Neural progenitor cell (in vitro differentiated cells): ENCODE measurements at regions not wholly inside any gene's neighbourhood (a gene's known extent, or its start where the extent isn't known, plus 50 kb on each side); places are given as distances from the start of the nearest gene placed in this dataset.

ENCODE experiments used
- EZH2 ChIP-seq: fragments of 200-600 bp; sonication (generic); IDR thresholded peaks from 2 replicates; pipeline ENCODE4 v1.6.1; 2017; ENCODE audit warnings: antibody characterized with exemption, mild to moderate bottlenecking, moderate library complexity
- EZH2phosphoT487 ChIP-seq: fragments of 200-600 bp; sonication (generic); IDR thresholded peaks from 2 replicates; pipeline ENCODE4 v1.6.1; 2017; ENCODE audit warnings: antibody characterized with exemption
- TF ChIP-seq, protein P1 (sequence below): fragments of 200-600 bp; sonication (generic); IDR thresholded peaks from 2 replicates; pipeline ENCODE4 v1.5.1; 2017; ENCODE audit warnings: antibody characterized with exemption, mild to moderate bottlenecking

DNA sequence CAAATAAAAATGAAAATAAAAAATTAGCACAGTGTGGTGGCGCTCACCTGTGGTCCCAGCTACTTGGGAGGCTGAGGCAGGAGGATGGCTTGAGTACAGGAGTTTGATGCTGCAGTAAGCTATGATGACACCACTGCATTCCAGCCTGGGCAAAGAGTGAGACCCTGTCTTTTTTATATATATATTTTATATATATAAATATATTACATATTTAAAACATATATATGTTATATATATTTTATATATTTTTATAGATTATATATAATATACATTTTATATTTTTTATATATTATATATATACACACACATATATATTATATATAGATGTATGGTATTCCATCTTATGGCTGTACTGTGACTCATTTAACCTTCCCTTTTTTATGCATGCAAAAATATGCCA is 87.6 kb upstream of the PMEPA1 start:
- TF ChIP-seq EZH2: no peak
- TF ChIP-seq, protein P1, sequence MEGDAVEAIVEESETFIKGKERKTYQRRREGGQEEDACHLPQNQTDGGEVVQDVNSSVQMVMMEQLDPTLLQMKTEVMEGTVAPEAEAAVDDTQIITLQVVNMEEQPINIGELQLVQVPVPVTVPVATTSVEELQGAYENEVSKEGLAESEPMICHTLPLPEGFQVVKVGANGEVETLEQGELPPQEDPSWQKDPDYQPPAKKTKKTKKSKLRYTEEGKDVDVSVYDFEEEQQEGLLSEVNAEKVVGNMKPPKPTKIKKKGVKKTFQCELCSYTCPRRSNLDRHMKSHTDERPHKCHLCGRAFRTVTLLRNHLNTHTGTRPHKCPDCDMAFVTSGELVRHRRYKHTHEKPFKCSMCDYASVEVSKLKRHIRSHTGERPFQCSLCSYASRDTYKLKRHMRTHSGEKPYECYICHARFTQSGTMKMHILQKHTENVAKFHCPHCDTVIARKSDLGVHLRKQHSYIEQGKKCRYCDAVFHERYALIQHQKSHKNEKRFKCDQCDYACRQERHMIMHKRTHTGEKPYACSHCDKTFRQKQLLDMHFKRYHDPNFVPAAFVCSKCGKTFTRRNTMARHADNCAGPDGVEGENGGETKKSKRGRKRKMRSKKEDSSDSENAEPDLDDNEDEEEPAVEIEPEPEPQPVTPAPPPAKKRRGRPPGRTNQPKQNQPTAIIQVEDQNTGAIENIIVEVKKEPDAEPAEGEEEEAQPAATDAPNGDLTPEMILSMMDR: no peak
- TF ChIP-seq EZH2phosphoT487: no peak
